ENCODE measurements at regions not wholly inside any gene's neighbourhood (a gene's known extent, or its start where the extent isn't known, plus 50 kb on each side); places are given as distances from the start of the nearest gene placed in this dataset.
"Not testable (repeated sequence)": the region's sequence is repeated elsewhere in the genome, so short reads cannot be mapped to it uniquely, and the experiment has no call there.

GRCh38 chrX:134045372-134045771 lies 60.0 kb upstream of the GPC3 start:
- DNase-seq (ENCODE audit: extremely low read depth in 1 of 2, low read depth in 1 of 2), result not testable (repeated sequence)

- not testable (repeated sequence) for DNase-seq (ENCODE audit: extremely low read depth in 1 of 2, low read depth in 1 of 2)
Observed at GRCh38 chrX:134067107-134067506, 81.7 kb upstream of the GPC3 start.

- DNase-seq (ENCODE audit: extremely low read depth in 1 of 2, low read depth in 1 of 2), result not testable (repeated sequence)
Observed at GRCh38 chrX:134071899-134072298, 86.5 kb upstream of the GPC3 start.

GRCh38 chrX:134073341-134073740 lies 87.9 kb upstream of the GPC3 start:
- no peak for DNase-seq (ENCODE audit: extremely low read depth in 1 of 2, low read depth in 1 of 2)

GRCh38 chrX:134074151-134074550 lies 88.8 kb upstream of the GPC3 start:
- no peak for DNase-seq (ENCODE audit: extremely low read depth in 1 of 2, low read depth in 1 of 2)

GRCh38 chrX:134075894-134076718 lies 90.7 kb upstream of the GPC3 start:
- no peak for DNase-seq (ENCODE audit: extremely low read depth in 1 of 2, low read depth in 1 of 2)

DNA sequence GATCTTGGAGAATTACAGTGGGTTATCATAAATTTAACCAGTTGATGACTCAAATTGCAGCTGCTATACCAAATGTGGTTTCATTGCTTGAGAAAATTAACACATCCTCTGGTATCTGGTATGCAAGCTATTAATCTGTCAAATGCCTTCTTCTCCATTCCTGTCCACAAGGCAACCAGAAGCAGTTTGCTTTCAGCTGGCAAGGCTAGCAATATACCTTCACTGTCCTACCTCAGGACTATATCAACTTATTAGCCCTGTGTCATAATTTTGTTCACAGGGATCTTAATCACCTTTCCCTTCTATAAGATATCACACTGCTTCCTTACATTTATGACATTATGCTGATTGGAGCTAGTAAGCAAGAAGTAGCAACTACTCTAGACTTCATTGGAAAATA lies 110.0 kb upstream of the GPC3 start:
- DNase-seq (ENCODE audit: extremely low read depth in 1 of 2, low read depth in 1 of 2), result no peak

- DNase-seq (ENCODE audit: extremely low read depth in 1 of 2, low read depth in 1 of 2), result no peak
Observed at GRCh38 chrX:134101636-134102035, 116.2 kb upstream of the GPC3 start.

GRCh38 chrX:134115270-134115669 lies 121.7 kb upstream of the CCDC160 start:
- DNase-seq (ENCODE audit: extremely low read depth in 1 of 2, low read depth in 1 of 2), result no peak

GRCh38 chrX:134137341-134137740 lies 99.6 kb upstream of the CCDC160 start:
- DNase-seq (ENCODE audit: extremely low read depth in 1 of 2, low read depth in 1 of 2), result no peak

DNA sequence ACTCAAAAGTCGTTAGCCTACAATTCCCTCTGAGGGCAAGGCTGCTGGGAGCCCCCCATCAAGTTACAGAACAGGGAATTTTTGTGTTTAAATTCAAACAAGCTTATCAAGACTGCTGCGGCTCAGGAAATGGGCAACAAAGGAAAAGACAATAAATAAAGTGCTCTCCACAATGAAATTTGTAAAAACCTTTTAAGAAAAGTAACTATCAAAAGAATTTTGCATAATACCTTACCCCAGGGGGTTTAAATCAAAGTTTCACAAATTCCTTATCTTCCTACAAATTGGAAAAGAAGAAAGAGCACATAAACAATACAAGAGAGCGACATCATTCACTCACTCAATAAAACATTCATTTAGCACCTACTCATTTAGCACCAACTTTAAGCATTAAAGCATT lies 97.9 kb upstream of the CCDC160 start:
- no peak for DNase-seq (ENCODE audit: extremely low read depth in 1 of 2, low read depth in 1 of 2)

- no peak for DNase-seq (ENCODE audit: extremely low read depth in 1 of 2, low read depth in 1 of 2)
Observed at GRCh38 chrX:134144231-134144630, 92.8 kb upstream of the CCDC160 start.

DNA sequence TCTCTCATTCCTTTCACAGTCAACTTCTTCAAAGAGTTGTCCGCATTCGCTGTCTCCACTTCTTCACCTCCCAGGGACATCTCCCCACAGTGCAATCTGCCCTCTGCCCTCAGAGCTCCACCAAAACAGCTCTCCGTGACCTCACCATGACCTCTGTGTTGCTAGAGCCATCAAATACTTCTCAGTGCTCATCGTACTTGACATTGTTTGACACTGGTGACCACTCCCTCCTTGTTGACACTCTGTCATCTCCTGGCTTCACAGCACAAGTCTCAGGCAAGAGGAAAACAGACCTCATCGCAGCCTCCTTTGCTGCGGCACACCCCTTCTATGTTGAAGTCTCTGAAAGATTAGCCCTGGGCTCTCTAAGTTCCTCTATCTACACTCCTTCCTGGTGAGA lies 90.5 kb upstream of the CCDC160 start:
- DNase-seq (ENCODE audit: extremely low read depth in 1 of 2, low read depth in 1 of 2), result no peak

GRCh38 chrX:134148172-134148692 lies 88.8 kb upstream of the CCDC160 start:
- DNase-seq (ENCODE audit: extremely low read depth in 1 of 2, low read depth in 1 of 2), result no peak

- peak in 1 of 2 donors; percentile 36 for DNase-seq (ENCODE audit: extremely low read depth in 1 of 2, low read depth in 1 of 2)
Observed at GRCh38 chrX:134158821-134159512, 78.0 kb upstream of the CCDC160 start.

GRCh38 chrX:134161162-134161561 lies 75.8 kb upstream of the CCDC160 start:
- DNase-seq (ENCODE audit: extremely low read depth in 1 of 2, low read depth in 1 of 2), result no peak

GRCh38 chrX:134162032-134162431 lies 75.0 kb upstream of the CCDC160 start:
- DNase-seq (ENCODE audit: extremely low read depth in 1 of 2, low read depth in 1 of 2), result no peak

DNA sequence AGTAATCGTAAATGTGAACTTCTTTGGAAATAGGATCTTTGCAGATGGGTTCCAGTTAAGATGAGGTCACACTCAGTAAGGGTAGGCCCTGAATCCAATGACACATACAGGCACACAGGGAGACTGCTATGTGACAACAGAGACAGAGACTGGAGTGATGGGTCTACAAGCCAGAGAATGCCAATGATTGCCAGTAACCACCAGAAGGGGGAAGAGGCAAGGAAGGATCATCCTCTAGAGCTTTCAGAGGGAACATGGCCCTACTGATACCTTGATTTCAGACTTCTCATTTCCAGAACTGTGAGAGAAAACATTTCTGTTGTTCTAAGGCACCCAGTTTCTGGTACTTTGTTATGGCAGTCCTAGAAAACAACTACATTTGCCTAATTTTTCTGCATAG lies 73.1 kb upstream of the CCDC160 start:
- no peak for DNase-seq (ENCODE audit: extremely low read depth in 1 of 2, low read depth in 1 of 2)

DNA sequence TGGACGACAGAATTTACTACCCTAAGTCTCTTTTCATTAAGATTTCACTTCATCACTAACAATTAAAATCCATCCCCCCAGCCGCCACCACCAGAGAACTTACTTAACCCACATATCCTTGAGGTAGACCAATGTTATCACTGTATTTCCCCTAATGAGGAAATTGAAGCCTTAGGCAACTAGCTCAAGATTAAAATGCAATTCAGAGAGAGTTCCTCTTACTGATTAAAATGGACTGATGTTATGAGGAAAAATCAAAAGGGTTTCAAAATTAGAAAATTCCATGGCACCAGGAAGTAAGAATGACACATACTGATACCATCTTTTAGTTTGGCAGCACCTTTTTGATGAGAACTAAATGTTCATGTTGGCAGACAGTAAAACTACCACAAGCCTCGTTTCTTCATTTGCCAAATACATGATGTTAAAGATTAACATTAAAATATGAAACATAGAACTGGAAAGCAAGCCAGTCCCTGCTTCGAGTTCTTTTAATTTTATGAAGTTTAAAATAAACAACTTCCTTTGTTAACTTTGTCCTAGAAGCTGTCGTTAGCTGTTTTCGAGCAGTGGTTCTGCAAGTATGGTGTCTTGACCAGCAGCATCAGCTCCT lies 69.3 kb upstream of the CCDC160 start:
- no peak for DNase-seq (ENCODE audit: extremely low read depth in 1 of 2, low read depth in 1 of 2)

DNA sequence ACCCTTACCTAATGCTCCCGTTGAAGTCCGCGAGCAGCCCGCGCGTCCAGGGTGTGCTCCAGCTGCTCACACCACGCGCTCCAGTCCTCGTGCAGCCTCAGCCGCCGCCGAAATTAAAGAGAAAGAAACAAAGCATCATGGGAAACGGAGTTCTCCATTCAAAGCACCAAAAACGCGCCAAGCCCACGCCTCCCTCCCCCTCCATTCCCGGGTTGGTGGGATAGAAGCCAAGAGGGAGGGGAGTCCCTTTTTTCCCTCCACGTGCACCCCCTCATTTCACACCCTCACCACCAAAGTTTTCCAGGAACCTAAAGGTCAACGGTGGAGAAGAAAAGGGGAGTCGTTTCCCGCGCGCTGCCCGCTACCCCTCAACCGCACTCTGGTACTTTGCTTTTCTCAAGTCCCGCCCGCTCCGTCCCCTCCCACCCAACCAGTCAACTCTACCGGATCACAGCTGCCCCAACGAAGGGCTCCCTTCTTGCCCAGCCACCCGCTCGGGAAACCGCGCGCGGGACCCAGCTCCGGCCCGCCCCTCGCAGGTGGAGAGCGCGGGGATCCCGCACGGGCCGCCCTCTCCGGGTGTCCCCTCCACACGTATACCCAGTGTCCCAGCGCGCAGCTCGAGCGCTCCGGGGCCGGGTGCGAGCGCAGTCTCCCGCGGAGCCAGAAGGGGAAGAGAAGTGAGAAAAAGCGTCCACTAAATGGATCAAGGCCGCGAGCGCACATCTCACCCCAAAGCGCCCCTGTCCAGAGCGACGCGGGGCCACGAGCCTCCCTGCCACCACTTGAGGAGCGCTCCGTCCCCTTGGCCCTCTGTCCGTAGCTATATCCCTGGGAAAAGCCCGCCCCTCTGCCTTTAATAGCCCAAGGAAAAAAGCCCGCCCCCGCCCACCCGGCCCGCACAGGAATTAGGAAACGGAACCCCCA lies 65.1 kb upstream of the CCDC160 start:
- peak in 1 of 2 donors; percentile 30 for DNase-seq (ENCODE audit: extremely low read depth in 1 of 2, low read depth in 1 of 2)

Data from stimulated activated CD8-positive, alpha-beta memory T cell treated with anti-CD3 and anti-CD28 coated beads, Interleukin-7, amount 100 ng/mL, for 48 hours (primary cell).